ENCODE measurements at regions not wholly inside any gene's neighbourhood (a gene's known extent, or its start where the extent isn't known, plus 50 kb on each side); places are given as distances from the start of the nearest gene placed in this dataset.

GRCh38 chrX:20913760-20914159 is 460.5 kb upstream of the CNKSR2 start:
- DNase-seq (ENCODE audit: low spot score), result no peak
- intact Hi-C loops (cut with DNase I), result no loop called here
- ATAC-seq, result no peak

GRCh38 chrX:20906571-20906970 is 467.6 kb upstream of the CNKSR2 start:
- ATAC-seq, result no peak
- intact Hi-C loops (cut with DNase I), result no loop called here
- DNase-seq (ENCODE audit: low spot score), result no peak

- intact Hi-C loops (cut with DNase I), result no loop called here
- DNase-seq (ENCODE audit: low spot score), result no peak
- ATAC-seq, result no peak
These were observed 489.7 kb upstream of the CNKSR2 start for GRCh38 chrX:20884565-20884964.

GRCh38 chrX:20863649-20864048 is 510.6 kb upstream of the CNKSR2 start:
- intact Hi-C loops (cut with DNase I), result no loop called here
- DNase-seq (ENCODE audit: low spot score), result no peak
- no peak for ATAC-seq

- ATAC-seq, result no peak
- intact Hi-C loops (cut with DNase I), result no loop called here
- no peak for DNase-seq (ENCODE audit: low spot score)
These were observed 513.1 kb upstream of the CNKSR2 start for GRCh38 chrX:20861113-20861512.

GRCh38 chrX:20857746-20858145 is 516.5 kb upstream of the CNKSR2 start:
- intact Hi-C loops (cut with DNase I), result no loop called here
- no peak for DNase-seq (ENCODE audit: low spot score)
- ATAC-seq, result peak; percentile 85

- intact Hi-C loops (cut with DNase I), result no loop called here
- DNase-seq (ENCODE audit: low spot score) (no peak), ATAC-seq (no peak)
These were observed 535.7 kb upstream of the CNKSR2 start for GRCh38 chrX:20838477-20838876.

- no peak for ATAC-seq
- intact Hi-C loops (cut with DNase I), result no loop called here
- DNase-seq (ENCODE audit: low spot score), result no peak
These were observed 544.3 kb upstream of the CNKSR2 start for GRCh38 chrX:20829665-20830491.

- DNase-seq (ENCODE audit: low spot score) (no peak), ATAC-seq (no peak)
- intact Hi-C loops (cut with DNase I), result no loop called here
These were observed 548.2 kb upstream of the CNKSR2 start for GRCh38 chrX:20825984-20826383.

GRCh38 chrX:20803971-20804370 is 537.3 kb upstream of the RPS6KA3 start:
- intact Hi-C loops (cut with DNase I), result no loop called here
- DNase-seq (ENCODE audit: low spot score) (no peak), ATAC-seq (no peak)

- intact Hi-C loops (cut with DNase I), result no loop called here
- ATAC-seq (no peak), DNase-seq (ENCODE audit: low spot score) (no peak)
These were observed 535.3 kb upstream of the RPS6KA3 start for GRCh38 chrX:20802036-20802435.

GRCh38 chrX:20796450-20796849 is 529.7 kb upstream of the RPS6KA3 start:
- intact Hi-C loops (cut with DNase I), result no loop called here
- no peak for ATAC-seq
- DNase-seq (ENCODE audit: low spot score), result no peak

GRCh38 chrX:20789103-20789502 is 522.4 kb upstream of the RPS6KA3 start:
- DNase-seq (ENCODE audit: low spot score), result no peak
- intact Hi-C loops (cut with DNase I), result no loop called here
- ATAC-seq, result no peak

GRCh38 chrX:20767346-20767745 is 500.6 kb upstream of the RPS6KA3 start:
- intact Hi-C loops (cut with DNase I), result no loop called here
- no peak for DNase-seq (ENCODE audit: low spot score)
- ATAC-seq, result no peak

- no peak for DNase-seq (ENCODE audit: low spot score)
- intact Hi-C loops (cut with DNase I), result no loop called here
- no peak for ATAC-seq
These were observed 489.9 kb upstream of the RPS6KA3 start for GRCh38 chrX:20756585-20756984.

- intact Hi-C loops (cut with DNase I), result no loop called here
These were observed 486.4 kb upstream of the RPS6KA3 start for GRCh38 chrX:20753076-20753475.

GRCh38 chrX:20746690-20747089 is 480.0 kb upstream of the RPS6KA3 start:
- intact Hi-C loops (cut with DNase I), result no loop called here
- ATAC-seq (no peak), DNase-seq (ENCODE audit: low spot score) (no peak)

More at GRCh38 chrX:20753076-20753475, 486.4 kb upstream of the RPS6KA3 start:
- DNase-seq (ENCODE audit: low spot score), result no peak
- no peak for ATAC-seq

GRCh38 chrX:20743046-20743445 is 476.3 kb upstream of the RPS6KA3 start:
- DNase-seq (ENCODE audit: low spot score) (no peak), ATAC-seq (no peak)
- intact Hi-C loops (cut with DNase I), result no loop called here

- no peak for ATAC-seq
- intact Hi-C loops (cut with DNase I), result no loop called here
- no peak for DNase-seq (ENCODE audit: low spot score)
These were observed 475.4 kb upstream of the RPS6KA3 start for GRCh38 chrX:20742106-20742505.

- intact Hi-C loops (cut with DNase I), result no loop called here
- ATAC-seq, result no peak
- no peak for DNase-seq (ENCODE audit: low spot score)
These were observed 473.7 kb upstream of the RPS6KA3 start for GRCh38 chrX:20740443-20740842.

- DNase-seq (ENCODE audit: low spot score), result no peak
- intact Hi-C loops (cut with DNase I), result no loop called here
- no peak for ATAC-seq
These were observed 472.5 kb upstream of the RPS6KA3 start for GRCh38 chrX:20739038-20739745.
